Gastrocnemius medialis (tissue), 4 donors: ENCODE measurements at regions not wholly inside any gene's neighbourhood (a gene's known extent, or its start where the extent isn't known, plus 50 kb on each side); places are given as distances from the start of the nearest gene placed in this dataset.

Source experiments
- CTCF ChIP-seq, 5 experiments: fragments of 450-650 bp in 3 of 5; fragments of 200-600 bp in 2 of 5; sonication (generic) in 2 of 5; IDR thresholded peaks in 4 of 5; conservative IDR thresholded peaks in 1 of 5; 1 replicate in 4 of 5; 2 replicates in 1 of 5; pipeline ENCODE4 v1.5.1; 2016 to 2019; ENCODE audit warnings: antibody characterized with exemption in 5 of 5, mild to moderate bottlenecking in 3 of 5, moderate library complexity in 3 of 5
- POLR2A ChIP-seq, 2 donors: fragments of 450-650 bp; IDR thresholded peaks; one replicate each; pipeline ENCODE4 v1.6.1; 2017; ENCODE audit warnings: antibody characterized with exemption in 2 of 2, mild to moderate bottlenecking in 2 of 2, moderate library complexity in 2 of 2

GRCh38 chr15:20665653-20666052 is 124.1 kb upstream of the GOLGA6L6 start:
- no peak for TF ChIP-seq POLR2A (IDR thresholded peaks at IDR 0.05)
- TF ChIP-seq CTCF (IDR thresholded peaks at IDR 0.05 in 4 of 5, conservative IDR thresholded peaks at IDR 0.05 in 1 of 5): no peak
